ENCODE measurements at regions not wholly inside any gene's neighbourhood (a gene's known extent, or its start where the extent isn't known, plus 50 kb on each side); places are given as distances from the start of the nearest gene placed in this dataset.

DNA sequence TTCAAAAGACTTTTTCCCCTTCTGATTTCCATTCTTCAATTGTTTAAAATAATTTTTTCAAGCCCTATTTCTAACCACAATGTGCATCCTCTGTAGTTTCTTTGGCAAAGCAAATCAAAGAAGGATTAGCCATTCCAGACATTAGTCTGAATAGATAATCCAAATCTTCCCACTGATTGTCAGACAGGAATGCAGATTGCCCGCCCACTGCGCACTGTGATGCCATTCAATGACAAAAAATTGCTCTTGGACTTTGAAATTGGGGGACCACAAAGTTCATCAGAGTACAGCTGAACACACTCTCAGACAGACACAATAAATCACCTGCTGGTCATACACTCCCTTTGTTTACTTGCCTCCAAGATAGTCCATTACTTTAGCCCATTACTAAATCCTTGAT lies 216.5 kb upstream of the DKK2 start:
- TF ChIP-seq, protein P1, sequence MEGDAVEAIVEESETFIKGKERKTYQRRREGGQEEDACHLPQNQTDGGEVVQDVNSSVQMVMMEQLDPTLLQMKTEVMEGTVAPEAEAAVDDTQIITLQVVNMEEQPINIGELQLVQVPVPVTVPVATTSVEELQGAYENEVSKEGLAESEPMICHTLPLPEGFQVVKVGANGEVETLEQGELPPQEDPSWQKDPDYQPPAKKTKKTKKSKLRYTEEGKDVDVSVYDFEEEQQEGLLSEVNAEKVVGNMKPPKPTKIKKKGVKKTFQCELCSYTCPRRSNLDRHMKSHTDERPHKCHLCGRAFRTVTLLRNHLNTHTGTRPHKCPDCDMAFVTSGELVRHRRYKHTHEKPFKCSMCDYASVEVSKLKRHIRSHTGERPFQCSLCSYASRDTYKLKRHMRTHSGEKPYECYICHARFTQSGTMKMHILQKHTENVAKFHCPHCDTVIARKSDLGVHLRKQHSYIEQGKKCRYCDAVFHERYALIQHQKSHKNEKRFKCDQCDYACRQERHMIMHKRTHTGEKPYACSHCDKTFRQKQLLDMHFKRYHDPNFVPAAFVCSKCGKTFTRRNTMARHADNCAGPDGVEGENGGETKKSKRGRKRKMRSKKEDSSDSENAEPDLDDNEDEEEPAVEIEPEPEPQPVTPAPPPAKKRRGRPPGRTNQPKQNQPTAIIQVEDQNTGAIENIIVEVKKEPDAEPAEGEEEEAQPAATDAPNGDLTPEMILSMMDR (IDR thresholded peaks at IDR 0.05; ENCODE audit: insufficient read depth, low read length, poor library complexity, severe bottlenecking) = no peak
- Histone ChIP-seq H3K36me3 (ENCODE audit: control insufficient read depth, insufficient read depth, low read length) (no peaks in the 10 kb centered on the region), H3K4me3 (ENCODE audit: low read depth, low read length) (no peak overlapping the region), H3K27me3 (ENCODE audit: control insufficient read depth, insufficient read depth, low read length) (no peaks in the 10 kb centered on the region)
- no peak for DNase-seq (ENCODE audit: low read depth)

DNA sequence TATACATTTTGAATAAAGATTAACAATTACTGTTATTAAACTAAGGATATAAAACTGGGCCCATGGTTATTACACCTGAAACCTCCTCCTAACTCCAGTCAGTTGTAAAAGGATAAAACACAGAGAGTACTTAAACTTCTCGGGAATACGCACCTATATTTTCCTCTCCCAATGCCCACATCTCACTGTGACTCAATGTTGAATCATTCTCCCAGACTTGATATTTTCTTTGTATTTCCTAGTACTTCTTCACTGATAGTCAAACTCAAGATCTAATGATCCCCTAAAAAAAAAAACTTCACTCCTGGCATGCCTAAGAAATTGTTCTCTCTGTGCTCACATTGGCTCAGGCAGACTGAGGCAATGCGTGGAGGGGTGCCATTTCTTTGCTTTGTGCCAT lies 212.5 kb upstream of the DKK2 start:
- Histone ChIP-seq H3K36me3 (ENCODE audit: control insufficient read depth, insufficient read depth, low read length) (no peaks in the 10 kb centered on the region), H3K27me3 (ENCODE audit: control insufficient read depth, insufficient read depth, low read length) (no peaks in the 10 kb centered on the region), H3K4me3 (ENCODE audit: low read depth, low read length) (no peak overlapping the region)
- DNase-seq (ENCODE audit: low read depth) = peak; percentile 9
- TF ChIP-seq, protein P1 (IDR thresholded peaks at IDR 0.05; ENCODE audit: insufficient read depth, low read length, poor library complexity, severe bottlenecking) = no peak

DNA sequence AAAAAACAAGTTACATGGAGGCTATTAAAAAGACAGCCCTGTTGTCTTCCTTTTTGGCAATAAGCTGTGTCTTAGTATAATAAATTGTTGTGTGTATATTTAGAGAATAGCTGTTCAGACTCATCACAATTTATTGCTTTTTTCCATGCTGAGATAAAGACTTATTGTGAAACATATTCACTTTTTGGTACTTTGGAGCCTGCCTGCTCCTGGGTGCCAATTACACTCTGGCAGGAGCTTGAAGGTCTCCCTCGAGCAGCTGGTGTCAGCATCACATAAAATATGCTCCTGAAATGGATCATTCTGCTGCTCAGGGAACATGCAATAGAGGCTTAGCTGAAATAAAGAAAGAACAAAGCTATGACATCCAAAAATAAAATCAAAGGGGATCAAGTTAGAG lies 211.6 kb upstream of the DKK2 start:
- Histone ChIP-seq H3K27me3 (ENCODE audit: control insufficient read depth, insufficient read depth, low read length) (no peaks in the 10 kb centered on the region), H3K4me3 (ENCODE audit: low read depth, low read length) (no peak overlapping the region), H3K36me3 (ENCODE audit: control insufficient read depth, insufficient read depth, low read length) (no peaks in the 10 kb centered on the region)
- TF ChIP-seq, protein P1 (IDR thresholded peaks at IDR 0.05; ENCODE audit: insufficient read depth, low read length, poor library complexity, severe bottlenecking) = no peak
- no peak for DNase-seq (ENCODE audit: low read depth)

DNA sequence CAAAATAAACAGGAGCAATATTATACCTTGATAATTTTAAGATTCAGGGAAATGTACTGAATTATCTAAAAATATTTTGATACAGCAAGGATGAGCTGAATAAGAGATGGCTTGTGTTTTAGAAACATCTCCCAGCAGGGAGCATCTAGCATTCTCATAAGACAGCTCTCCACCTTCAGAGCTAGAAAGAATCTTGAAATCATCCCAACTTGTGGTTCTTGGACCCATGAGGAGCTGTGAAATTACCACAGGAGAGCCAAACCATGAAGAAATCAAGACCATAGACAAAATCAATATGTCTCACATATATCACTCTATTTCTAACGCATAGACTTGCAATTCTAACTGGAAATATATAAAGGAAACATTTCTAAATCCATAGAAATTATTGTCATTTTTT lies 210.6 kb upstream of the DKK2 start:
- Histone ChIP-seq H3K27me3 (ENCODE audit: control insufficient read depth, insufficient read depth, low read length) (no peaks in the 10 kb centered on the region), H3K4me3 (ENCODE audit: low read depth, low read length) (no peak overlapping the region), H3K36me3 (ENCODE audit: control insufficient read depth, insufficient read depth, low read length) (no peaks in the 10 kb centered on the region)
- no peak for DNase-seq (ENCODE audit: low read depth)
- TF ChIP-seq, protein P1 (IDR thresholded peaks at IDR 0.05; ENCODE audit: insufficient read depth, low read length, poor library complexity, severe bottlenecking) = no peak

DNA sequence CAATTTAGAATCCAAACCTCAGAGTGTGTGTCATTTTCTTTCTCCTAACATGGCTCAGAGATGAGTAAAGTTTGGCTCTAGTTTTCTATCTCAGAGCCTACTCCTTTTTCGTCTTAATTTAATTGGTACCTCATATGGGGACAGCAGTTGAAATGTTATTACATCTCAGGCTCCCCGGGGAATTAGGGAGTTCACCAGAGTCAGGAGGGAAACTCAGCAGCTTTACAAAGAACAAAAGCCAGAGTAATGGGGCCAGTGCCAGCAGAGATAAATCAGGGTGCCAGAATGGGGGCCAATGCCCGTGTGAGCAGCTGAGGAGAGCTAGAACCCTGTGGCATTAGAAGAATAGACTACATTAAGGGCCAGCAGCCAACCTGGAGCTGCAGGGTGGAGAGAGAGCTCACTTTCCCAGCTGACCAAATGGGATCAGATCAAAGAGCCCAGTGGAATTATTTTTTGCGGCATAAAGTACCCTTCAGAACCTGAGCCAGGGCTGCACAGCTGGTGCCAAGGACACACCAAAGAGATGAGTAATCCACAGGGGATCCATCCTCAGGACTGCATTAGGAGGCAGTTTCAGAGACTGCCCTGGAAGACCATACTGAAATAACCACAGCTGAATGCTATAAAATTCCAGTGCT lies 207.1 kb upstream of the DKK2 start:
- H3K4me3 ChIP-seq (ENCODE audit: low read depth, low read length) = no peak overlapping the region
- H3K27me3 ChIP-seq (ENCODE audit: control insufficient read depth, insufficient read depth, low read length) = no peaks in the 10 kb centered on the region
- TF ChIP-seq, protein P1 (IDR thresholded peaks at IDR 0.05; ENCODE audit: insufficient read depth, low read length, poor library complexity, severe bottlenecking) = no peak
- no peaks in the 10 kb centered on the region for H3K36me3 ChIP-seq (ENCODE audit: control insufficient read depth, insufficient read depth, low read length)
- no peak for DNase-seq (ENCODE audit: low read depth)

DNA sequence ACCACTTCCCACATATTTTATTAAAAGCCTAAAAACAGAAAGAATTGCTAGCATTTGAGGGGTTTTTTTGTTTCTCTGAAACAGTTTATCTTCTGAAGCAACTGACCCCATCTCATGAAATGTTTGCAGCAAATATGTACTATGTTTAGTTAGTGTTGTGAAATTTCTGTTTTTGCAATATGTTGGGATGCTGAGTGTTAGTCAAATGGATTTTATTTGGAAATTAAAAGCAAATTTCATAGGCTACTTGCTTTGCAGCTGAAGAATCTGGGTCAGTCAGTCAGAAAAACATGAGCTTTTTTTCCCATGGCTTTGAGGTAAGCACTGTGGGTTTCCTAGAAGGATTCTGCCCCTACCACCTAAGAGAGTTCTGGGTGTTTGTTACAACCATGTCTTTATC lies 184.9 kb upstream of the DKK2 start:
- TF ChIP-seq, protein P1 (IDR thresholded peaks at IDR 0.05; ENCODE audit: insufficient read depth, low read length, poor library complexity, severe bottlenecking) = no peak
- Histone ChIP-seq H3K27me3 (ENCODE audit: control insufficient read depth, insufficient read depth, low read length) (no peaks in the 10 kb centered on the region), H3K36me3 (ENCODE audit: control insufficient read depth, insufficient read depth, low read length) (no peaks in the 10 kb centered on the region), H3K4me3 (ENCODE audit: low read depth, low read length) (no peak overlapping the region)
- DNase-seq (ENCODE audit: low read depth) = no peak
